ENCODE measurements at regions not wholly inside any gene's neighbourhood (a gene's known extent, or its start where the extent isn't known, plus 50 kb on each side); places are given as distances from the start of the nearest gene placed in this dataset.

- no peaks in the 10 kb centered on the region for H3K36me3 ChIP-seq (ENCODE audit: insufficient read depth, low read length)
- no peaks in the 10 kb centered on the region for H3K27me3 ChIP-seq (ENCODE audit: insufficient read depth, low read length)
- H3K4me1 ChIP-seq (ENCODE audit: insufficient read depth, low read length): no peaks in the 10 kb centered on the region
- H3K27ac ChIP-seq (ENCODE audit: low read depth, low read length): no peak overlapping the region
- no peak overlapping the region for H3K4me3 ChIP-seq (ENCODE audit: low read length)
- peaks cover 16% of the 10 kb centered on the region; the same call in 1 of the 2 replicates for H3K9me3 ChIP-seq (ENCODE audit: insufficient read depth, low read depth, low read length)
- no peak overlapping the region for H3K9ac ChIP-seq (ENCODE audit: low read depth, low read length)
- 98% methylated on average over 2 of the region's 2 CpGs for WGBS
Observed at GRCh38 chr4:167767281-167767680, 325.1 kb upstream of the ANXA10 start.

- Histone ChIP-seq H3K9me3 (ENCODE audit: insufficient read depth, low read depth, low read length) (no peaks in the 10 kb centered on the region), H3K27me3 (ENCODE audit: insufficient read depth, low read length) (no peaks in the 10 kb centered on the region), H3K27ac (ENCODE audit: low read depth, low read length) (no peak overlapping the region), H3K4me1 (ENCODE audit: insufficient read depth, low read length) (no peaks in the 10 kb centered on the region), H3K4me3 (ENCODE audit: low read length) (no peak overlapping the region), H3K9ac (ENCODE audit: low read depth, low read length) (no peak overlapping the region), H3K36me3 (ENCODE audit: insufficient read depth, low read length) (no peaks in the 10 kb centered on the region)
Observed at GRCh38 chr4:167774646-167775045, 317.7 kb upstream of the ANXA10 start.

DNA sequence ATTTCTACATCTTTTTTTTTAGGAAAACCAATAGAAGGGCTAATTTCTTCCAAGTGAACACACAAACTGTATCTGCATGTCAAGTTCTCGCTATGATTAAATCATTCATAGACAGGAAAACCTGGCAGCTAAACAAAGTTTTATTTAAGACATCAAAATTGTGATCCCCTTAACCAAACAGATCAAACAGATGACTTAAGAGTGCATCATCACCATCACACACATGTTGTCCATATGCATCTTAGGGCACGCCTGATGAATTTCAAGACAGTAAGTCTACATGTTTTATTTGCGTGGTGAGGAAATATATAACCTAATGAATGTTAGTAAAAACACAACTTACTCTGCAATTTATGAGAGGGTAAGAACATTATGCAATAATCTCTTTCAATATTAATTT lies 317.0 kb upstream of the ANXA10 start:
- H3K36me3 ChIP-seq (ENCODE audit: insufficient read depth, low read length): no peaks in the 10 kb centered on the region
- no peak overlapping the region for H3K4me3 ChIP-seq (ENCODE audit: low read length)
- no peaks in the 10 kb centered on the region for H3K4me1 ChIP-seq (ENCODE audit: insufficient read depth, low read length)
- no peaks in the 10 kb centered on the region for H3K27me3 ChIP-seq (ENCODE audit: insufficient read depth, low read length)
- H3K27ac ChIP-seq (ENCODE audit: low read depth, low read length): no peak overlapping the region
- WGBS: 98% methylated on average over 2 of the region's 3 CpGs
- no peak overlapping the region for H3K9ac ChIP-seq (ENCODE audit: low read depth, low read length)
- H3K9me3 ChIP-seq (ENCODE audit: insufficient read depth, low read depth, low read length): no peaks in the 10 kb centered on the region

DNA sequence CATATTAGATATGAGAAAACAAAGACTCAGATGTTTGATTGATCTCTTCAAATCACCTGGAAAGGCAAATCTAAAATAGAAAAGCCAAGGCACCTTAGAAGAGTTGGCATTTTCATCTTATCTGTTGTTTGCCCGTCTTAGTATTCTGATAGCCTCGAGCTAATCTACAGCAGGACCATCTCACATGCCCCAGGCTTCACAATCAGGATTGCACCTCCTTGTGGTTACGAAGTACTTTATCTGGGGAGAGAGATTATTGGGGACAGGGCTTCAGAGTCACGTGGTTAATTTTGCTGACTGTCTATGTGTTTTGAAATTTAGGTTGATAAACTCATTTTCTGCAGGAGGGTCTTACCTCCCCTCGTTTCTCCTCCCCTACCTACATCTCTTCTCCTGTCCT lies 313.1 kb upstream of the ANXA10 start:
- Histone ChIP-seq H3K36me3 (ENCODE audit: insufficient read depth, low read length) (no peaks in the 10 kb centered on the region), H3K9ac (ENCODE audit: low read depth, low read length) (no peak overlapping the region), H3K4me1 (ENCODE audit: insufficient read depth, low read length) (no peaks in the 10 kb centered on the region), H3K9me3 (ENCODE audit: insufficient read depth, low read depth, low read length) (no peaks in the 10 kb centered on the region), H3K4me3 (ENCODE audit: low read length) (no peak overlapping the region), H3K27me3 (ENCODE audit: insufficient read depth, low read length) (no peaks in the 10 kb centered on the region), H3K27ac (ENCODE audit: low read depth, low read length) (no peak overlapping the region)
- 77% methylated on average over 5 of the region's 5 CpGs for WGBS

GRCh38 chr4:167779864-167780263 lies 312.5 kb upstream of the ANXA10 start:
- WGBS: 95% methylated on average over 4 of the region's 5 CpGs
- Histone ChIP-seq H3K9ac (ENCODE audit: low read depth, low read length) (no peak overlapping the region), H3K36me3 (ENCODE audit: insufficient read depth, low read length) (no peaks in the 10 kb centered on the region), H3K27me3 (ENCODE audit: insufficient read depth, low read length) (no peaks in the 10 kb centered on the region), H3K27ac (ENCODE audit: low read depth, low read length) (no peak overlapping the region), H3K4me3 (ENCODE audit: low read length) (no peak overlapping the region), H3K9me3 (ENCODE audit: insufficient read depth, low read depth, low read length) (no peaks in the 10 kb centered on the region), H3K4me1 (ENCODE audit: insufficient read depth, low read length) (peaks cover under 1% of the 10 kb centered on the region; the same call in 1 of the 2 replicates)

GRCh38 chr4:167784826-167785225 lies 307.5 kb upstream of the ANXA10 start:
- WGBS: 66% methylated on average over 2 of the region's 2 CpGs
- H3K9ac ChIP-seq (ENCODE audit: low read depth, low read length): no peak overlapping the region

DNA sequence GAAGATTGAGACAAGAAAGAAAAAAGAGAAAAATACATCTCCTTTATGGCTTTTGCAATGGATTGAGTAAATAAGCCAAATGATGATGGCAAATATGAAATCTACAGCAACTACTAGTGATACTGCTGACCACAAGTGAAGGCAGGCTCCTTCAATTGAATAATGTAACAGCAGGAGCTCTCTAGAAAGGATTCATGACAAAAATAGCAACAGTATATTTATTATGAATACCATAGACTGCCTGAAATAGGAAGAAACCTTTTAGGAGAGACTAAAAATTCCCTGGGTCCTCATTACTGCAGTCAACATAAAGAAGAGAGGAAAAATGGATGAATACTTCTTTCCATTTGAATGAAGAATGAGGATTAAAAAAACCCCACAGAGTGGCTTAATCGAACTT lies 306.8 kb upstream of the ANXA10 start:
- no peaks in the 10 kb centered on the region for H3K36me3 ChIP-seq (ENCODE audit: insufficient read depth, low read length)
- H3K27me3 ChIP-seq (ENCODE audit: insufficient read depth, low read length): no peaks in the 10 kb centered on the region
- H3K4me1 ChIP-seq (ENCODE audit: insufficient read depth, low read length): peaks cover 8% of the 10 kb centered on the region; the same call in 1 of the 2 replicates
- 65% methylated on average over 1 of the region's 1 CpG for WGBS
- H3K27ac ChIP-seq (ENCODE audit: low read depth, low read length): no peak overlapping the region
- no peaks in the 10 kb centered on the region for H3K9me3 ChIP-seq (ENCODE audit: insufficient read depth, low read depth, low read length)
- no peak overlapping the region for H3K9ac ChIP-seq (ENCODE audit: low read depth, low read length)
- no peak overlapping the region for H3K4me3 ChIP-seq (ENCODE audit: low read length)

More at GRCh38 chr4:167784826-167785225, 307.5 kb upstream of the ANXA10 start:
- Histone ChIP-seq H3K4me3 (ENCODE audit: low read length) (no peak overlapping the region), H3K9me3 (ENCODE audit: insufficient read depth, low read depth, low read length) (no peaks in the 10 kb centered on the region), H3K36me3 (ENCODE audit: insufficient read depth, low read length) (no peaks in the 10 kb centered on the region), H3K4me1 (ENCODE audit: insufficient read depth, low read length) (peaks cover 8% of the 10 kb centered on the region; the same call in 1 of the 2 replicates), H3K27ac (ENCODE audit: low read depth, low read length) (no peak overlapping the region), H3K27me3 (ENCODE audit: insufficient read depth, low read length) (no peaks in the 10 kb centered on the region)

GRCh38 chr4:167786504-167786903 lies 305.8 kb upstream of the ANXA10 start:
- no peak overlapping the region for H3K4me3 ChIP-seq (ENCODE audit: low read length)
- H3K27me3 ChIP-seq (ENCODE audit: insufficient read depth, low read length): no peaks in the 10 kb centered on the region
- no peak overlapping the region for H3K27ac ChIP-seq (ENCODE audit: low read depth, low read length)
- H3K9ac ChIP-seq (ENCODE audit: low read depth, low read length): no peak overlapping the region
- H3K9me3 ChIP-seq (ENCODE audit: insufficient read depth, low read depth, low read length): no peaks in the 10 kb centered on the region
- H3K36me3 ChIP-seq (ENCODE audit: insufficient read depth, low read length): no peaks in the 10 kb centered on the region
- WGBS: 83% methylated on average over 1 of the region's 3 CpGs
- peaks cover 8% of the 10 kb centered on the region; the same call in 1 of the 2 replicates for H3K4me1 ChIP-seq (ENCODE audit: insufficient read depth, low read length)

- Histone ChIP-seq H3K27ac (ENCODE audit: low read depth, low read length) (no peak overlapping the region), H3K9ac (ENCODE audit: low read depth, low read length) (no peak overlapping the region), H3K36me3 (ENCODE audit: insufficient read depth, low read length) (no peaks in the 10 kb centered on the region), H3K27me3 (ENCODE audit: insufficient read depth, low read length) (no peaks in the 10 kb centered on the region), H3K9me3 (ENCODE audit: insufficient read depth, low read depth, low read length) (no peaks in the 10 kb centered on the region), H3K4me1 (ENCODE audit: insufficient read depth, low read length) (peaks cover 8% of the 10 kb centered on the region; the same call in 1 of the 2 replicates), H3K4me3 (ENCODE audit: low read length) (no peak overlapping the region)
- WGBS: 96% methylated on average over 1 of the region's 1 CpG
Observed at GRCh38 chr4:167787231-167787630, 305.1 kb upstream of the ANXA10 start.

DNA sequence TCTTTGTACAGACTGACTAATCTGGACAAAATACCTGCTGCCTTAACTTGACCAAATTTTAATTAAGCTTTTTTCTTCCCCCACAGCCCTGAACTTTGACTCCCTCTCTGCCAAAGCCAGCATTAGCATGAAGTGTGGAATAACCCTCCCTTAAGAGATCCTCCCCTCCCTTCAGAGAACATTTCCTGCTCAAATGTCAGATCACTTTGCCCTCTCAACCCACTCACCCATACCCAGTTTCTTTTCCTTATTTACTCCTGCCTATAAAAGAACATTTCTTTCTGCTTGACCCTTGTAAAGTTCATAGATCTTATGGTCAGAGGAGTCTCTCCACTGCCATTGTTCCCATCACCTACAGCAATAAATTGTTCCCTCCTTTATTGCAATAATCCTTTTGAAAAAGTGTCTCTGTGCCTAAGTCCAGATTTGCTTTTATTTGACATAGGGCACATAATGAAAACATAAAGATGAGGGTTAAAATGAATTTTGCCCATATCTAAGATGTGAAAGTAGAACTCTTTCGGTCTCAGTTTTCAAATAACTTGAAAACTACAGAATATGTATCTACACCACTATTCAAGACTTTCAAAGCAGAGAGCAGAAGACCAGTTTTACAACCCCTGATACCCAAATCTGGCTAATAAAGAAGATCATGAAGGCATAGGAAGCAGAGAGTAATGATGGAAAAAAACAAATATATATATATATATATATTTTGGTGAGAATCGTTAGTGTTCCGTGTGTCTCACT lies 289.7 kb upstream of the ANXA10 start:
- Histone ChIP-seq H3K4me1 (ENCODE audit: insufficient read depth, low read length) (no peaks in the 10 kb centered on the region), H3K27ac (ENCODE audit: low read depth, low read length) (no peak overlapping the region), H3K9ac (ENCODE audit: low read depth, low read length) (no peak overlapping the region), H3K36me3 (ENCODE audit: insufficient read depth, low read length) (no peaks in the 10 kb centered on the region), H3K4me3 (ENCODE audit: low read length) (no peak overlapping the region), H3K27me3 (ENCODE audit: insufficient read depth, low read length) (no peaks in the 10 kb centered on the region), H3K9me3 (ENCODE audit: insufficient read depth, low read depth, low read length) (no peaks in the 10 kb centered on the region)
- 86% methylated on average over 1 of the region's 3 CpGs for WGBS

DNA sequence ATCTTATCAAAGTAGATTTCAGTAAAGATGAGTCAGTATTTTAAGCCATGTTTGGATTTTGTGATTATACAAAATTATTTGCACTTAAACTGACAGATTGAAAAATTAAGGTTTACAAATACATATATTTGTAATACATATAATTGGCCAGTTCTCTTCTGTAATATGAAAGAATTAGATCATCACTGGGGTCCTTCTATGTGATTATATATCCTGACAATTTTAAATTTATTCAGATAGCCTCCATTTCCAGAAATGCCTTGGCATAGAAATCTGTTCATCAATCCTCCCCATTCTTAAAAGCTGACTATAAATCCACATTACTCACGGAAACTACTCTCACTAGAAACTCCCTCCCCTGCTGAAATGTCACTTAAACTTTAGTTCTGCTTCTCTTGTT lies 280.4 kb upstream of the ANXA10 start:
- WGBS: 95% methylated on average over 1 of the region's 1 CpG
- no peaks in the 10 kb centered on the region for H3K4me1 ChIP-seq (ENCODE audit: insufficient read depth, low read length)
- no peaks in the 10 kb centered on the region for H3K27me3 ChIP-seq (ENCODE audit: insufficient read depth, low read length)
- no peak overlapping the region for H3K27ac ChIP-seq (ENCODE audit: low read depth, low read length)
- H3K4me3 ChIP-seq (ENCODE audit: low read length): no peak overlapping the region
- no peaks in the 10 kb centered on the region for H3K36me3 ChIP-seq (ENCODE audit: insufficient read depth, low read length)
- H3K9me3 ChIP-seq (ENCODE audit: insufficient read depth, low read depth, low read length): peaks cover 13% of the 10 kb centered on the region
- no peak overlapping the region for H3K9ac ChIP-seq (ENCODE audit: low read depth, low read length)

- H3K4me1 ChIP-seq (ENCODE audit: insufficient read depth, low read length): peaks cover 33% of the 10 kb centered on the region
- no peak overlapping the region for H3K9ac ChIP-seq (ENCODE audit: low read depth, low read length)
- H3K4me3 ChIP-seq (ENCODE audit: low read length): no peak overlapping the region
- WGBS: 100% methylated on average over 2 of the region's 2 CpGs
- no peaks in the 10 kb centered on the region for H3K27me3 ChIP-seq (ENCODE audit: insufficient read depth, low read length)
- H3K9me3 ChIP-seq (ENCODE audit: insufficient read depth, low read depth, low read length): no peaks in the 10 kb centered on the region
- no peaks in the 10 kb centered on the region for H3K36me3 ChIP-seq (ENCODE audit: insufficient read depth, low read length)
- no peak overlapping the region for H3K27ac ChIP-seq (ENCODE audit: low read depth, low read length)
Observed at GRCh38 chr4:167826281-167826680, 266.1 kb upstream of the ANXA10 start.
